GM19328 (cell line): ENCODE measurements at regions not wholly inside any gene's neighbourhood (a gene's known extent, or its start where the extent isn't known, plus 50 kb on each side); places are given as distances from the start of the nearest gene placed in this dataset.

Source experiments
- ATAC-seq: cut with Tn5 transposase; IDR thresholded peaks from one replicate; pipeline ENCODE4 v1.9.1; 2021; ENCODE audit warnings: mild to moderate bottlenecking, moderate library complexity; ENCODE audit not compliant: unreplicated experiment

- no peak for ATAC-seq
Observed at GRCh38 chr4:138030375-138030774, 211.8 kb downstream of the SLC7A11 start.

GRCh38 chr4:138028923-138029322, 213.2 kb downstream of the SLC7A11 start:
- ATAC-seq, result no peak

- ATAC-seq, result no peak
Observed at GRCh38 chr4:138021139-138021830, 220.9 kb downstream of the SLC7A11 start.

- ATAC-seq, result no peak
Observed at GRCh38 chr4:138014590-138015288, 227.4 kb downstream of the SLC7A11 start.

GRCh38 chr4:138013625-138014024, 228.5 kb downstream of the SLC7A11 start:
- ATAC-seq, result no peak

DNA sequence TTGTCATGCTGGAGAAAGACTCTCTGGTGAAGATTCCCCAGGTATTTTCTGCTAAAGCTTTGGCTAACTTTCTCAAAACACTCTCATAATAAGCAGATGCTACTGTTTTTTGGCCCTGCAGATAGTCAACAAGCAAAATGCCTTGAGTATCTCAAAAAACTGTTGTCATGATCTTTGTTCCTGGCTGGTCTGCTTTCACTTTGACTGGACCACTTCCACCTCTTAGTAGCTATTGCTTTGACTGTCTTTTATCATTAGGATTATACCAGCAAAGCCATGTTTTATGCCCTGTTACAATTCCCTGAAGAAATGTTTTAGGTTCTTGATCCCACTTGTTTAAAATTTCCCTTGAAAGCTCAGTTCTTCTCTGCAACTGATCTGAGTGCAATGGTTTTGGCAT, 231.5 kb downstream of the SLC7A11 start:
- no peak for ATAC-seq

DNA sequence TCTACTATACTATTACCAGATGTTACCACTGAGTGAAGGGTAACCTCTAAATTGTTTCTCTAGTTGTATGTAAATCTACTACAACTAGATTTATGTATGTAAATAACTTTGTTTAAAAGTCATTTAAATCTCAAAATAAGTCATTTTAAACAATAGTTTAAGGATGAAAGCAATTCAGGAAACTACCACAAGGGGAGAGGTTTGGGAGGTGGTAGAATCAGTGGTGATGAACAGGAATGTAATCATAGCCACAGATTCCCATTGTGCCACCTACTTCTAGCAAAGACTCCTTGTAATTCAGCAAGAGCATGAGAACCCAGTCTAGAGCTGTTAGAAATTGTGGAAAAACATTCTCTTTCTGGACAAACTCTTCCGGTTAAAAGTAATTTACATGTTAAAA, 234.6 kb downstream of the SLC7A11 start:
- ATAC-seq, result no peak

DNA sequence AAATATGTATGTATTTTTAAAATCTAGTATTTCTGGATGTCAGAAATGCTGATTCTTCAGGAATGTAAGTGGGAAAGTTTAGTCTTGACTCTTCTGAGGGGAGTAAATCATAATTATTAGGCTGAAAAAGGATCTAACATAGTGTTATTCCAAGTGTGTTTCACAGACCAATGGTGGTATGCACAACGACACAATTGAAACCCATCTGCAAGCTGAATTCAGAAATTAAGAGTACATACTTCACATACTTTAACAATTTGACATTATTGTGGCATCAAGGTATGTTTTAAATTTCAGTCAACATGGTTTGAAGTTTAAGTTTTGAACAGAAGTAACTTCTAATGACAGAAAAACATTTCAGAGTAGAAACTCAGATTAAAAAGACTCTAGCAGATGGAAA, 236.7 kb downstream of the SLC7A11 start:
- ATAC-seq, result no peak

DNA sequence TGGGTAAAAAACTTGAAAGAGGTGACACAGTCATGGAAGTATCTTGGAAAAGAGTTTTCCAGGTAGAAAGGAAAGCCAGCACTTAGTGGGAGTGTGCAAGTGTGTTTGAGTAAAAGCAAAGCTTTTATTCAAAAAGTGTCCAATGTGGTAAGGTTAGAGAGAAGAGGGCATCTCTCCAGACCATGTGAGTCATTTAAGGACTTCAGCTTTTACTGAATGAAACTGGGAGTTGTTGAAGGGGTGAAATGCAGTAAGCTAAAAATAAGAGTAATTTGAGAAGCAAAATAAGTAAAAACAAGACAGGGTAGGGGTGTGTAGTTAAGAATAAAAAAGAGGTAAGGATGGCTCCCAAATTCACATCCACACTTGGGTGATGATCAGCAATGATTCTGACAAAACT, 238.9 kb downstream of the SLC7A11 start:
- peak; percentile 88 for ATAC-seq

DNA sequence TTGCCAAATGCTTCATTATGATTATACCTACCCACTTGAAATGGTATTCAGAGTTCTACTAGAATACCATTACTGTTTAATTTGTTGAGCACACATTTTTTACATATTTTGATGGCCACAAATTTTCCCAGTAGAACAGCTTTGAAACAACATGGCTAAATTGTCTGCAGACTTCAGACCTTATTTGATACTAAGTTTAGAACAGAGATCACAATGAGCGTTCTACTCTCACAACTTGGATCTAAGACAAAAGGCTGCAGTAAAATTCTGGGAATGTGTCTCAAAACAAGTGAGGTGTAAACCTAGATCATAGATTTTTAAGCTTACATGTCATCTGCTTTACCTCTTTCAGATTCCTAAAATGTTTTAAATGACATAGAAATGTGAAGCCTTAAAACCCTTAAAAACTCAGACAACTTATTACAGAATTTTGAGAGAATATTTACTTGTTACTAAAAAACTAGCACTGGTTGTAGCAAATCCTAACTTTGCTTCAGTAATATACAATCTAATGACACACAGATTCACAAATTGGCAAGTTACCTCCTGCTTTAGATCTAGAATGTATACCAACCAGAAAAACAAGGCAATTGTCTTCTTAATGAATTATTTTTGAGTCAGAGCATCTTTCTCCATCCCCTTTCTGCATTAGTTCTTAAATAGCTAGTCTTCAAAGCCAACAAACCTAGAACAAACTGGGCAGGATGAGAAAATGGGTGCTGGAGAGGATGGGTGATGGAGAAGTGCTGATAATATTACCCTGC, 243.3 kb downstream of the SLC7A11 start:
- no peak for ATAC-seq

DNA sequence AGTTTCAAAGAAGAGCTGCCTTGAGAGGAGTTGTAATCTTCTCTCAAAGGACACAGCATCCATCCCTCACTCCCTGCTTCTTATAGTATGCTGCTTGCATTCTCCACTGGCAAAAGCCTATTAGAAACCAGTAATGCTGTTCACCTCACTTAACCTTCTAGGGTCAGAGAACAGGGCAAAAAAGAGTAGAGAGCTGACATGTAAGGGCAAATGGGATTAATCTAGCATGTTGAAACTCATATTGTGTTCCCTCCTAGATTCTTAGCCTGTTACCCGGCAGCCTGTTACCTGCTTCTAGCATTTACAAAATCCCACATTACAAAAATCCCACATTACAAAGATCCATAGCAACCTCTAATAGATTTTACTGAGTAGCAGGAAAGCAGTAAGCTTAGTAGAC, 244.7 kb downstream of the SLC7A11 start:
- ATAC-seq, result no peak

DNA sequence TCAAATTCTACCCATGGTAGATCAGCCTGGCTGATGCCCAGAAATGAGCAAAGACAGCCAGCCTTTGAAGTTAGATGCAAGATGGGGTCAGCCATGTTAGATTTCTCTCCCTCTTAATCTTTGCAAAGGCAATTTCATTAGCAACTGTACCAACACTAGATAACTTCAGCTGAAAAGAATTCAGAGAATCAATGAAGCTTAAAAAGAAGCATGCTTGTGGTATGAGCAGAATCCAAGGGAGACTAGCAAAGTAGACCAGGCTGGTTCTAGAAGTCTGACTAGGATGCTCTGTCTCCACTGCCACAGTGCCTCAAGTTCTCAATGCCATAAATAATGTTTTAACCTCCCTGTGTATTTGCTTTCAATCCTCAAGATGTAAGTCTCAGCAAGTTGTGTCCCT, 247.3 kb downstream of the SLC7A11 start:
- ATAC-seq, result no peak

GRCh38 chr4:137993232-137993631, 248.9 kb downstream of the SLC7A11 start:
- ATAC-seq, result no peak

- no peak for ATAC-seq
Observed at GRCh38 chr4:137981277-137981676, 260.9 kb downstream of the SLC7A11 start.

DNA sequence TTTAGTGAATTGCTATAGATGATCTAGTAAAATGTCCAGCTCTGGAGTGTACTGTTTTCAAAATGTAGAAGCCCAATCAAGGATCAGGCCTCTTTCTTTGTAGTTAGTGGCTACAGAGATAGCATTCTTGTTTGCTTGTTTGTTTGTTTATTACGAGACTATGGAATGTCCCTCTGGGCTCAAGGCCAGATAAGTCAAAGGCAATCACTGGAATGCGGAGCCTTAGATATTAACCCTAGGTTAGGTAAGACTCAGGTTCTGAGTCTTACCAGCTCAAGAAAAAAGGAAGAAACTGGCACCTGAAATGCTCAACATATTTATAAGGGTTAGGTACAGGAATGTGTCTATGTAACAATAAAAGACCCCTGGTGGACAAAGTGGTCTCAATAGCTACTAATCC, 261.5 kb downstream of the SLC7A11 start:
- no peak for ATAC-seq

DNA sequence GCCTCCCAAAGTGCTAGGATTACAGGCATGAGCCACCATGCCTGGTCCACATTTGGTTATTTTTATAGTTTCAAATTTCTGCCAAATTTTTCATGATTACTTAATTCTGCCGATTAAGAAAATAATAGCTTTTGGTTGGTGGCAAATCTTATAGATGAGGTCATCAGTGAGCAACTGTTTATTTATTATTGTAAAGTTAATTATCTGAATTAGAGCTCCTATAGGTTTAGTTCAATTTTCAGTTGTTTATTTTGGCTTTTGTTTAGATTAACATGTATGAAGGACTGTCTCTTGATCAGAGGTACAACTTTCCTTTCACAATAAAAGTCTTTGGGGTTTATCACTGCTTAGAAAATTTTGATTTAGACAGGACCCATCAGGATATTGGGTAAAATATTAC, 262.2 kb downstream of the SLC7A11 start:
- ATAC-seq, result no peak

GRCh38 chr4:137968956-137969678, 273.0 kb downstream of the SLC7A11 start:
- ATAC-seq, result no peak

- no peak for ATAC-seq
Observed at GRCh38 chr4:137967480-137968190, 274.5 kb downstream of the SLC7A11 start.

DNA sequence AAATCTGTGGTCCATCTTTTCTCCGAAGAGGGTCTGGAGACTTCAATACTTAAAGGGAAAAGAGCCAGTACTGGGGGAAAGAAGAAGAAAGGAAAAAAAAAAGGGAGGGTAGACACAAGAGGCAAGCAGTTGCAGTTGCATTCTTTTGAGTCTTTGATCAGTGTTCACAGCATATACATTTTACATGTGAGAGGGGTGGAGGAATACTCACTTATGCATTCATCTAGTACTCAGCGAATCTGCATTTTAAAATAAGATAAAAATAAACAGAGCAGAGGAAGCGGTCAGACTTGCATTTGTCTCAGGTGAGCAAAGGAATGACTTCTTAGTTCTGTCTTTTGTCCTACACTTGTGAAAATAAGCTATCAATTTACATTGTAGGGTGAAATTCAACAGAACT, 275.6 kb downstream of the SLC7A11 start:
- no peak for ATAC-seq

DNA sequence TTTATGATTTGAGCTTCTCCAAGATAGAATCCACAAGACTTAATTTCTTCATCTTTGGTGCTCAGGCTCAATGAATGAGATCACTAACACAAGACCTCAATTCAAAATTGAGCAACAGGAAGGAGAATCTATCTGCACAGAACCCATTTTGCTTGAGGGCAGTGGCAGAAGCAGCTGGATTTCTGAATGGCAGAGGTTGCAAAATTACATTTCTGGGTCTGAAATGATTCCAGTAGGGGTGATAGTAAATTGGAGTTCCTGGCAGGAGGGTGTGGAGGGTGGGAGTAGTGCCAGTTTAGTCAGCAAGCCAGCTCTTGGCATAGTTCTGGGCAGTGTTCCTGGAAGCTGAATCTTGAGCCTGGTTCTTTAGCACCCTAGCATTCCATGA, 281.1 kb downstream of the SLC7A11 start:
- ATAC-seq, result no peak
